Activated T-helper 1 cell treated with Interleukin-2 at 50 U/mL for 16 hours (primary cell): ENCODE measurements at regions not wholly inside any gene's neighbourhood (a gene's known extent, or its start where the extent isn't known, plus 50 kb on each side); places are given as distances from the start of the nearest gene placed in this dataset.

Experiments used
- DNase-seq: peaks from one replicate; pipeline ENCODE4 v3.0.0-alpha.2; 2020; ENCODE audit warnings: low read depth

GRCh38 chr6:16078064-16078463 is 50.8 kb upstream of the MYLIP start:
- DNase-seq = no peak

GRCh38 chr6:16069671-16070070 is 59.2 kb upstream of the MYLIP start:
- no peak for DNase-seq

GRCh38 chr6:16069222-16069621 is 59.7 kb upstream of the MYLIP start:
- no peak for DNase-seq

GRCh38 chr6:16067568-16067967 is 61.3 kb upstream of the MYLIP start:
- DNase-seq = no peak

GRCh38 chr6:16064671-16065072 is 64.2 kb upstream of the MYLIP start:
- DNase-seq = no peak

DNA sequence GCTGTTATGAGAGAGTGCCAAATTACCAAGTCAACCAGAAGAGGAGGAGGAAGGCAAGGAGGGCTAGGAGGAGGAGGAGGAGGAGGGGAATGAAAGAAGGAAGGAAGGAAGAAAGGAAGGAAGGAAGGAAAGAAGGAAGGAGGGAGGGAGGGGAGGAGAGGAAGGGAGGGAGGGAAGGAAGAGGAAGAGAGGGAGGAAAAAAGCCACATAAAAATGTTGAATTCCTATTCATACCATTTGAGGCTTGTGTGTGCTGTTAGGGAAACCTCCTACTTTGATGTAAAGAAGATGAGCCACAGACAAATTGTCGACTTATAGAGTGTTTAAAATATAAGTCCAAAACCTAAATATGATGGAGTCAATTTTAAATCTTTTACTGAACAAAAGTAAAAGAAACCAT is 65.3 kb upstream of the MYLIP start:
- no peak for DNase-seq

GRCh38 chr6:16061818-16062217 is 67.1 kb upstream of the MYLIP start:
- DNase-seq = no peak

- no peak for DNase-seq
Measured at GRCh38 chr6:16060039-16060438, 68.8 kb upstream of the MYLIP start.

- DNase-seq = no peak
Measured at GRCh38 chr6:16059496-16059895, 69.4 kb upstream of the MYLIP start.

- DNase-seq = no peak
Measured at GRCh38 chr6:16058929-16059345, 69.9 kb upstream of the MYLIP start.

- no peak for DNase-seq
Measured at GRCh38 chr6:16058201-16058928, 70.5 kb upstream of the MYLIP start.

DNA sequence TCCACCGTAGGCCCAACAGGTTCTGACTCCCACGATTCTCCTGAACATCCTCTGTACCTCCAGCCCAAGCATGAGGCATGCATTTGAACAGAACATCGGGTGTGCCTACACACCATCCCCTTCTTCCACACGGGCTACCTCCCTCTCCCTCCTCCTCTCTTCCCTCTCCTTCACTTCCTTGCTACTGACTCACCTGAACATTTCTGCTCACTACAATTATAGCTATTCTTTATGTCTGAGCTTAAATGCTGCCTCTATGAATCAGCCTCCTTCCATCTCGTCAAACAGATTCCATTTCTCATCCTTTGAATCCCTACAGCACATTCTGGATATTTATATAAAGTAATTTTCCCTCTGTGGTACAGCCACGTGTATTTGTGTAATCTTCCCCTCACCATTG is 71.4 kb upstream of the MYLIP start:
- no peak for DNase-seq

GRCh38 chr6:16056263-16056870 is 72.5 kb upstream of the MYLIP start:
- no peak for DNase-seq

GRCh38 chr6:16055852-16056251 is 73.0 kb upstream of the MYLIP start:
- DNase-seq = no peak

GRCh38 chr6:16049168-16049567 is 79.7 kb upstream of the MYLIP start:
- DNase-seq = no peak

GRCh38 chr6:16048221-16048620 is 80.7 kb upstream of the MYLIP start:
- no peak for DNase-seq

DNA sequence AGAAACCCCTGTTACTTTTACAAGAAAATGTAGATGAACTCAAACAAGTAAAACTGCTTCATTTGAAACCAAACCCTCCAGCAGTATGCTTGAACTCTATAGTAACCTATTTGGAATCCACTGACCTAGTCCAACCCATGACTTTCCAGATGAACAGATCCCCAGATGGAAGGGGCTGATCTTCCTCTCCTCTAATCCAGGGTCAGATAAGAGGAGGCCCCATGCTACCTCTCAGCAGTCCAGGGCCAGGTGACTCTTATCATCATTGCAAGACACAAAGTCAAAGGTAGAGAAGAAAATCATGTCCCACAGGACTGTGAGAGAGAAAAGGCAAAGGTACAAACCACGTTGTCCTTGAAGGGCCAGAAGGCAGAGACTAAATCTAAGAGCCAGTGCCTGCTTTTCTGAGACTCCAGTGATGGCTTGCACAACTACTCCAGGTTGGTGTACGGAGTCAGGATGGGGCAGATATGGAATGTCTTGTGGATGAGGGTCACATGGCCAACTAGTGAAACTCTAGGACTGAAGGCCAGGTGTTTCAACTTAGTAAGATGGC is 81.4 kb upstream of the MYLIP start:
- DNase-seq = no peak

DNA sequence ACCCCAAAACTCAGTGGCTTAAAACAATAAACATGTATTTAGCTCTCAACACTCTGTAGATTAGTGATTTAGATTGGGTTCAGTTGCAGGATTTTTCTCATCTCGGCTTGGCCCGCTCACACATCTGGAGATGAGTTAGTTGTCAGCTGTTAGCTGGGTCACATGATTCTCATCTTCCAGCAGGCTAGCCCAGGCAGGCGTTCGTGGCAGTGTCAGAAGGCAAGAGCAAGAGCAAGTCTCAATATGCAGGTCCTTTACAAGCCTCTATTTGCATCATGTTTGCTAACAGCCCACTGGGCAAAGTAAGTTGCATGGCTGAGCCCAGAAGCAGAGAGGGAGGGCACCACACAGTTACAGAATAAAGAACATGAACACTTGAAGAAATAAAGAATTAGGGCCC is 83.6 kb upstream of the MYLIP start:
- no peak for DNase-seq

DNA sequence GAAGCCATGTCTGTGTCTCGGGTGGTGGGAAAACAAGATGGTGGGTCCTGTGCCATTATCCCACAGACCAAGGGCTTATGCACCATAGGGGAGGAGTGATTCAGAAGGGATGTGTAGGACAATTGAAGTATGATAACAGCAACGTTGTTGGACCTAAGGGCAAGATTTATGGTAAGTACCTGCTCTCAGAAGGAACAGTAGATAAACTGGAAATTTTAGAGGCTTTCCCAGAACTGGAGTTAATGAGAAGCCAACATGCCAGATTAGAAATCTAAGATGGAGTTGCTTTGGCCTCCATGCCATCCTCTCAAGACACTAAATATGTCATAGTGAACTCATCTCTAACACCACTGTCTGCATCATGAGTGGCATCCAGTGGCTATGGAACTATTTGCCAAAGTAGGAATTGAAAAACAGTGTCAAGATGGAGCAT is 84.7 kb upstream of the MYLIP start:
- DNase-seq = no peak

- DNase-seq = no peak
Measured at GRCh38 chr6:16043171-16044135, 85.4 kb upstream of the MYLIP start.

GRCh38 chr6:16042751-16043150 is 86.1 kb upstream of the MYLIP start:
- no peak for DNase-seq

GRCh38 chr6:16041327-16041726 is 87.6 kb upstream of the MYLIP start:
- DNase-seq = no peak

DNA sequence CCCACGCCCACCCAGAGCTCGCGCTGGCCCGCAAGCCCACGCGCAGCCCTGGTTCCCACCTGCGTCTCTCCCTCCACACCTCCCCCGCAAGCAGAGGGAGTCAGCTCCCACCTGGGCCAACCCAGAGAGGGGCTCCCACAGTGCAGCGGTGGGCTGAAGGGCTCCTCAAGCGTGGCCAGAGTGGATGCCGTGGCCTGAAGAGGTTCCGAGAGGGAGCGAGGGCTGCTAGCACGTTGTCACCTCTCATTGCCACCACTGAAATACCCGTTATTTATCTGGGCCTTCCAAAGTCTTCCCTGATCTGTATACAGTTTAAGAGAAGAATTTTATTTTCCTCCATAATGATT is 88.3 kb upstream of the MYLIP start:
- DNase-seq = no peak
